Ramos (cell line): ENCODE measurements at regions not wholly inside any gene's neighbourhood (a gene's known extent, or its start where the extent isn't known, plus 50 kb on each side); places are given as distances from the start of the nearest gene placed in this dataset.

Experiments
- in situ Hi-C: fragments of 300-500 bp; cut with MboI; formaldehyde crosslinking; loops from one replicate; pipeline ENCODE4 v1.14.3; 2022; ENCODE audit warnings: low sequenced_read_pairs; ENCODE audit not compliant: unreplicated experiment

GRCh38 chr6:121020656-121021055, 313.6 kb downstream of the TBC1D32 start:
- in situ Hi-C loops = no loop called here

- in situ Hi-C loops = no loop called here
Observed at GRCh38 chr6:121008553-121008952, 325.7 kb downstream of the TBC1D32 start.

GRCh38 chr6:121006024-121006423, 328.3 kb downstream of the TBC1D32 start:
- in situ Hi-C loops = no loop called here

- in situ Hi-C loops = no loop called here
Observed at GRCh38 chr6:121000381-121000780, 333.9 kb downstream of the TBC1D32 start.

- in situ Hi-C loops = no loop called here
Observed at GRCh38 chr6:120996340-120996739, 337.9 kb downstream of the TBC1D32 start.

- in situ Hi-C loops = no loop called here
Observed at GRCh38 chr6:120994573-120994967, 339.7 kb downstream of the TBC1D32 start.

- in situ Hi-C loops = no loop called here
Observed at GRCh38 chr6:120993929-120994572, 340.2 kb downstream of the TBC1D32 start.

- in situ Hi-C loops = no loop called here
Observed at GRCh38 chr6:120992257-120992656, 342.0 kb downstream of the TBC1D32 start.

- in situ Hi-C loops = no loop called here
Observed at GRCh38 chr6:120990866-120991265, 343.4 kb downstream of the TBC1D32 start.

GRCh38 chr6:120981835-120982234, 352.4 kb downstream of the TBC1D32 start:
- in situ Hi-C loops = no loop called here

GRCh38 chr6:120966321-120966720, 368.0 kb downstream of the TBC1D32 start:
- in situ Hi-C loops = no loop called here

- in situ Hi-C loops = no loop called here
Observed at GRCh38 chr6:120965814-120966213, 368.5 kb downstream of the TBC1D32 start.

GRCh38 chr6:120960761-120961160, 373.5 kb downstream of the TBC1D32 start:
- in situ Hi-C loops = no loop called here

- in situ Hi-C loops = no loop called here
Observed at GRCh38 chr6:120954111-120954510, 380.2 kb downstream of the TBC1D32 start.

- in situ Hi-C loops = no loop called here
Observed at GRCh38 chr6:120951258-120951657, 383.0 kb downstream of the TBC1D32 start.

GRCh38 chr6:120947111-120947510, 387.2 kb downstream of the TBC1D32 start:
- in situ Hi-C loops = no loop called here

GRCh38 chr6:120945905-120946594, 388.2 kb downstream of the TBC1D32 start:
- in situ Hi-C loops = no loop called here

- in situ Hi-C loops = no loop called here
Observed at GRCh38 chr6:120938876-120939472, 395.3 kb downstream of the TBC1D32 start.

GRCh38 chr6:120938164-120938875, 396.0 kb downstream of the TBC1D32 start:
- in situ Hi-C loops = no loop called here

- in situ Hi-C loops = no loop called here
Observed at GRCh38 chr6:120935908-120936307, 398.4 kb downstream of the TBC1D32 start.

- in situ Hi-C loops = no loop called here
Observed at GRCh38 chr6:120935016-120935415, 399.3 kb downstream of the TBC1D32 start.
